Uterus (tissue), 3 donors: ENCODE measurements at regions not wholly inside any gene's neighbourhood (a gene's known extent, or its start where the extent isn't known, plus 50 kb on each side); places are given as distances from the start of the nearest gene placed in this dataset.

Experiments used
- DNase-seq, 2 donors: peaks; one replicate each; pipeline ENCODE4 v3.0.0-alpha.2; 2019 to 2020
- H3K27ac ChIP-seq, 2 donors: fragments of 200-600 bp; sonication (generic); 1 replicate in 1 of 2; 2 replicates in 1 of 2; pipeline ENCODE4 v1.5.1; 2016 to 2018
- H3K27me3 ChIP-seq, 2 donors: fragments of 200-600 bp; sonication (generic); one replicate each; pipeline ENCODE4 v1.5.1; 2018 to 2019; ENCODE audit warnings: control low read depth in 1 of 2
- H3K36me3 ChIP-seq, 2 donors: fragments of 200-600 bp; sonication (generic); one replicate each; pipeline ENCODE4 v1.5.1; 2019; ENCODE audit warnings: control low read depth in 1 of 2
- H3K4me1 ChIP-seq, 2 donors: fragments of 200-600 bp; sonication (generic); one replicate each; pipeline ENCODE4 v1.5.1; 2018 to 2019; ENCODE audit warnings: control low read depth in 1 of 2
- H3K4me3 ChIP-seq, 2 donors: fragments of 200-600 bp; sonication (generic); 1 replicate in 1 of 2; 2 replicates in 1 of 2; pipeline ENCODE4 v1.5.1; 2018 to 2019; ENCODE audit warnings: mild to moderate bottlenecking in 1 of 2
- H3K9me3 ChIP-seq, 2 donors: fragments of 200-600 bp; sonication (generic); one replicate each; pipeline ENCODE4 v1.5.1; 2019; ENCODE audit warnings: control low read depth in 1 of 2
- CTCF ChIP-seq, 4 experiments: fragments of 200-600 bp in 2 of 4; fragments of 450-650 bp in 2 of 4; sonication (generic) in 2 of 4; IDR thresholded peaks; one replicate each; pipeline ENCODE4 v1.5.1; 2016 to 2019; ENCODE audit warnings: antibody characterized with exemption in 4 of 4, mild to moderate bottlenecking in 2 of 4, moderate library complexity in 1 of 4
- POLR2A ChIP-seq, 2 donors: fragments of 450-650 bp; IDR thresholded peaks; one replicate each; pipeline ENCODE4 v1.6.1; 2016; ENCODE audit warnings: antibody characterized with exemption in 2 of 2, mild to moderate bottlenecking in 1 of 2, moderate library complexity in 1 of 2
- intact Hi-C: fragments of 100-400 bp; cut with DNase I; formaldehyde crosslinking; loops from one replicate; pipeline ENCODE4 v1.15.1; 2023; ENCODE audit warnings: low total_unique reads
- donor health status: DM: yes; HTN: yes; CAD: no.

- intact Hi-C loops: no loop called here
- TF ChIP-seq CTCF (IDR thresholded peaks at IDR 0.05): no peak
- TF ChIP-seq POLR2A (IDR thresholded peaks at IDR 0.05): no peak
- DNase-seq: no peak
- no peak overlapping the region for H3K27ac ChIP-seq
- no peaks in the 10 kb centered on the region for H3K4me1 ChIP-seq
- no peaks in the 10 kb centered on the region for H3K36me3 ChIP-seq
- H3K9me3 ChIP-seq: no peaks in the 10 kb centered on the region
- no peak overlapping the region for H3K4me3 ChIP-seq
- no peaks in the 10 kb centered on the region for H3K27me3 ChIP-seq
Observed at GRCh38 chr14:82079553-82079952, 545.9 kb upstream of the SEL1L start.

GRCh38 chr14:82080370-82080769 is 546.7 kb upstream of the SEL1L start:
- Histone ChIP-seq H3K4me1 (no peaks in the 10 kb centered on the region), H3K27ac (no peak overlapping the region), H3K36me3 (peaks cover 0 to 2% of the 10 kb centered on the region in 2 donors), H3K4me3 (no peak overlapping the region), H3K9me3 (no peaks in the 10 kb centered on the region), H3K27me3 (no peaks in the 10 kb centered on the region)
- TF ChIP-seq CTCF (IDR thresholded peaks at IDR 0.05) (no peak), POLR2A (IDR thresholded peaks at IDR 0.05) (no peak)
- intact Hi-C loops: no loop called here
- DNase-seq: no peak

- TF ChIP-seq CTCF (IDR thresholded peaks at IDR 0.05): no peak
- TF ChIP-seq POLR2A (IDR thresholded peaks at IDR 0.05): no peak
- Histone ChIP-seq H3K9me3 (no peaks in the 10 kb centered on the region), H3K4me3 (no peak overlapping the region), H3K27me3 (no peaks in the 10 kb centered on the region), H3K36me3 (peaks cover 0 to 2% of the 10 kb centered on the region in 2 donors), H3K27ac (no peak overlapping the region), H3K4me1 (no peaks in the 10 kb centered on the region)
- intact Hi-C loops: no loop called here
- DNase-seq: no peak
Observed at GRCh38 chr14:82084813-82085212, 551.2 kb upstream of the SEL1L start.

- no peaks in the 10 kb centered on the region for H3K4me1 ChIP-seq
- H3K27me3 ChIP-seq: no peaks in the 10 kb centered on the region
- H3K27ac ChIP-seq: no peak overlapping the region
- H3K4me3 ChIP-seq: no peak overlapping the region
- H3K9me3 ChIP-seq: no peaks in the 10 kb centered on the region
- no peak for DNase-seq
- TF ChIP-seq CTCF (IDR thresholded peaks at IDR 0.05) (no peak), POLR2A (IDR thresholded peaks at IDR 0.05) (no peak)
- H3K36me3 ChIP-seq: no peaks in the 10 kb centered on the region
- intact Hi-C loops: no loop called here
Observed at GRCh38 chr14:82091097-82091496, 557.4 kb upstream of the SEL1L start.

GRCh38 chr14:82094829-82095345 is 561.2 kb upstream of the SEL1L start:
- no peak for DNase-seq
- Histone ChIP-seq H3K4me1 (no peaks in the 10 kb centered on the region), H3K9me3 (no peaks in the 10 kb centered on the region), H3K27me3 (no peaks in the 10 kb centered on the region), H3K36me3 (no peaks in the 10 kb centered on the region), H3K27ac (no peak overlapping the region), H3K4me3 (no peak overlapping the region)
- intact Hi-C loops: no loop called here
- TF ChIP-seq CTCF (IDR thresholded peaks at IDR 0.05): no peak
- no peak for TF ChIP-seq POLR2A (IDR thresholded peaks at IDR 0.05)
